HEK293T (cell line): ENCODE measurements at regions not wholly inside any gene's neighbourhood (a gene's known extent, or its start where the extent isn't known, plus 50 kb on each side); places are given as distances from the start of the nearest gene placed in this dataset.

Experiments
- CTCF ChIA-PET: fragments of 350-600 bp; formaldehyde crosslinking; extraction: SDS; loops from one replicate; lab custom pipeline; 2021; ENCODE audit warnings: antibody characterized with exemption, inconsistent platforms; lab: Yijun Ruan, JAX
- POLR2A ChIA-PET: fragments of 350-600 bp; formaldehyde crosslinking; extraction: SDS; loops from one replicate; lab custom pipeline; 2020; ENCODE audit warnings: antibody characterized with exemption, inconsistent platforms; lab: Yijun Ruan, JAX
- DNase-seq: peaks from one replicate; pipeline ENCODE4 v3.0.0; 2012; ENCODE audit warnings: mixed read lengths; ENCODE audit errors: extremely low spot score
- ARNT ChIP-seq: fragments of 450-650 bp; IDR thresholded peaks from 2 replicates; pipeline ENCODE4 v1.6.1; 2017; ENCODE audit warnings: mild to moderate bottlenecking
- BHLHE40 ChIP-seq: fragments of 450-650 bp; IDR thresholded peaks from 2 replicates; pipeline ENCODE4 v1.6.1; 2016; ENCODE audit warnings: mild to moderate bottlenecking, moderate library complexity, borderline replicate concordance
- CTBP1 ChIP-seq: fragments of 450-650 bp; IDR thresholded peaks from 2 replicates; pipeline ENCODE4 v1.6.1; 2016; ENCODE audit warnings: borderline replicate concordance
- ELF4 ChIP-seq: fragments of 450-650 bp; IDR thresholded peaks from 2 replicates; pipeline ENCODE4 v1.6.1; 2017; ENCODE audit warnings: antibody characterized with exemption
- FOXA1 ChIP-seq: fragments of 450-650 bp; IDR thresholded peaks from 2 replicates; pipeline ENCODE4 v1.6.1; 2016; ENCODE audit warnings: mild to moderate bottlenecking
- FOXK2 ChIP-seq: fragments of 450-650 bp; IDR thresholded peaks from 2 replicates; pipeline ENCODE4 v1.6.1; 2016; ENCODE audit warnings: mild to moderate bottlenecking
- FOXM1 ChIP-seq: fragments of 450-650 bp; IDR thresholded peaks from 2 replicates; pipeline ENCODE4 v1.6.1; 2017; ENCODE audit warnings: mild to moderate bottlenecking, borderline replicate concordance
- HDGF ChIP-seq: fragments of 450-650 bp; IDR thresholded peaks from 2 replicates; pipeline ENCODE4 v1.6.1; 2017; ENCODE audit warnings: antibody characterized with exemption, borderline replicate concordance
- L3MBTL2 ChIP-seq: fragments of 450-650 bp; conservative IDR thresholded peaks from 2 replicates; pipeline ENCODE4 v1.6.1; 2016; ENCODE audit warnings: mild to moderate bottlenecking
- LEF1 ChIP-seq: fragments of 450-650 bp; IDR thresholded peaks from 2 replicates; pipeline ENCODE4 v1.6.1; 2017; ENCODE audit warnings: mild to moderate bottlenecking, borderline replicate concordance
- NFRKB ChIP-seq: fragments of 450-650 bp; IDR thresholded peaks from 2 replicates; pipeline ENCODE4 v1.6.1; 2016; ENCODE audit warnings: mild to moderate bottlenecking, moderate library complexity
- SP1 ChIP-seq: fragments of 450-650 bp; IDR thresholded peaks from 2 replicates; pipeline ENCODE4 v1.6.1; 2017
- SUZ12 ChIP-seq: fragments of 450-650 bp; IDR thresholded peaks from 2 replicates; pipeline ENCODE4 v1.6.1; 2016; ENCODE audit warnings: mild to moderate bottlenecking
- TARDBP ChIP-seq: fragments of 450-650 bp; IDR thresholded peaks from 2 replicates; pipeline ENCODE4 v1.6.1; 2016
- ZNF384 ChIP-seq: fragments of 450-650 bp; IDR thresholded peaks from 2 replicates; pipeline ENCODE4 v1.6.1; 2016
- TF ChIP-seq, protein P1 (sequence below): fragments of 450-650 bp; IDR thresholded peaks from 2 replicates; pipeline ENCODE4 v1.6.1; 2016

DNA sequence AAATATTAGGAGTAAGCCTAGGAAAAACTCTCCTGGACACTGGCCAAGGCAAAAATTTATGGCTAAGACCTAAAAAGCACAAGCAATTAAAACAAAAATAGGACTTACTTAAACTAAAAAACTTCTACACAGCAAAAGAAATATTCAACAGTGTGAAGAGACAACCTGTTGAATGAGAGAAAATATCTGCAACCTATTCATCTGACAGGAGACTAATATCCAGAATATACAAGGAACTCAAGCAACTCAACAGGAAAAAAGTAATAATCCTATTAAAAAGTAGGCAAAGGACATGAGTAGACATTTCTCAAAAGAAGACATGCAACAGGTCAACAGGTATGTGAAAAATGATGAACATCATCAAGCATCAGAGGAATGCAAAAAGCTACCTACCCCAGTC, 431.1 kb downstream of the ZEB2 start:
- no peak for DNase-seq
- CTCF ChIA-PET = no interaction called here
- TF ChIP-seq SUZ12 (no peak), FOXM1 (no peak), ZNF384 (no peak), NFRKB (no peak), BHLHE40 (no peak), CTBP1 (no peak), ELF4 (no peak), LEF1 (no peak), FOXK2 (no peak), HDGF (no peak), L3MBTL2 (no peak)
- TF ChIP-seq, protein P1, sequence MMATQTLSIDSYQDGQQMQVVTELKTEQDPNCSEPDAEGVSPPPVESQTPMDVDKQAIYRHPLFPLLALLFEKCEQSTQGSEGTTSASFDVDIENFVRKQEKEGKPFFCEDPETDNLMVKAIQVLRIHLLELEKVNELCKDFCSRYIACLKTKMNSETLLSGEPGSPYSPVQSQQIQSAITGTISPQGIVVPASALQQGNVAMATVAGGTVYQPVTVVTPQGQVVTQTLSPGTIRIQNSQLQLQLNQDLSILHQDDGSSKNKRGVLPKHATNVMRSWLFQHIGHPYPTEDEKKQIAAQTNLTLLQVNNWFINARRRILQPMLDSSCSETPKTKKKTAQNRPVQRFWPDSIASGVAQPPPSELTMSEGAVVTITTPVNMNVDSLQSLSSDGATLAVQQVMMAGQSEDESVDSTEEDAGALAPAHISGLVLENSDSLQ = no peak
- POLR2A ChIA-PET = no interaction called here

- ChIA-PET CTCF (no interaction called here), POLR2A (no interaction called here)
- TF ChIP-seq FOXK2 (no peak), SUZ12 (no peak), ARNT (no peak), CTBP1 (no peak), NFRKB (no peak), FOXA1 (no peak), TARDBP (no peak), L3MBTL2 (no peak), HDGF (no peak)
- DNase-seq = no peak
Observed at GRCh38 chr2:144086965-144087364, 433.0 kb downstream of the ZEB2 start.

DNA sequence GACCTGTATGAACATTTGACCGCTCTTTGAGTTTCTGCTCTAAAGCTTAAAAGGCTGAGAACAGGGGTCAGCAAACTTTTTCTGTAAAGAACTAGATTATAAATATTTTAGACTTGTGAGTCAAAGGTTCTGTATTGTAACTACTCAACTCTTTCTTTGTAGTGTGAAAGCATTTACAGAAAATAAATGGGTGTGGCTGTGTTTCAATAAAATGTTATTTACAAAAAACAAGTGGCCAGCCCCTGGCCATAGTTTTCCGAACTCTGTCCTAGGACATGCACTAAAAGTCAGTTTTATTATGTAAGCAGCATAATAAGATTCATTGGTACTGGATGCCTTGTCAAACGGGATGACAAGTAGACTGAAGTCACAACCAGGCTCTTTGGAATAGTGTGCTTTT, 434.9 kb downstream of the ZEB2 start:
- CTCF ChIA-PET = no interaction called here

DNA sequence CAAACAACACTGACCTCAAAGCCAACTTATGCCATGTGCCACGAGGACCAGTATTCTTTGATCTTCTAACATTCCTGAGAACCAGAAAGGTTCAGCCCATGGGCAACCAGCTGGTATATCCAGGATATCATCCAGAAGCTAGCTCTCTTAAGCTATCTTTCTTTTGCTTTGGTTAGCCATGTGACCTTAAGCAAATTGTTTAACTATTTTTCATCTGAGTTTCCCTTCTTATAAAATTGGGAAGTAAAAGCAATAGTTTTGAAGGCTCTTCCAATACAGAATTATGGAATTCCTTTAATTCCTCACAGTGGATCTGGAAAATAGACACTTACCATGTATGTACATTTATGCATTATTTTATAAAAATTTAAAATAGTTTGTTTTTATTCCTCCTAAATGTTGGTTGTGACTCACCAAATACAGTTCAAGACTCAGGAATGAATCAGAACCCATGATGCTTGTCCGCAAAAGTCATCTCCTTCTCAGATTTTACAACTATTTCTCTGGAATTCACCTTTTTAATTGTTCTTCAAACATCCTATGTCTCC, 435.7 kb downstream of the ZEB2 start:
- DNase-seq = no peak
- CTCF ChIA-PET = interaction anchor here (0.6 kb wide), 1 partner anchor 1319 kb away, joined by 4 read pairs; no protein-coding TSS in a partner anchor

More for the DNA sequence above, 434.9 kb downstream of the ZEB2 start:
- POLR2A ChIA-PET = no interaction called here
- no peak for DNase-seq
- no peak for TF ChIP-seq SP1
- TF ChIP-seq HDGF = no peak
- TF ChIP-seq, protein P1 = no peak
- TF ChIP-seq TARDBP = no peak
- no peak for TF ChIP-seq BHLHE40
- TF ChIP-seq ARNT = no peak
- TF ChIP-seq FOXM1 = no peak
- TF ChIP-seq FOXK2 = no peak
- no peak for TF ChIP-seq LEF1

DNA sequence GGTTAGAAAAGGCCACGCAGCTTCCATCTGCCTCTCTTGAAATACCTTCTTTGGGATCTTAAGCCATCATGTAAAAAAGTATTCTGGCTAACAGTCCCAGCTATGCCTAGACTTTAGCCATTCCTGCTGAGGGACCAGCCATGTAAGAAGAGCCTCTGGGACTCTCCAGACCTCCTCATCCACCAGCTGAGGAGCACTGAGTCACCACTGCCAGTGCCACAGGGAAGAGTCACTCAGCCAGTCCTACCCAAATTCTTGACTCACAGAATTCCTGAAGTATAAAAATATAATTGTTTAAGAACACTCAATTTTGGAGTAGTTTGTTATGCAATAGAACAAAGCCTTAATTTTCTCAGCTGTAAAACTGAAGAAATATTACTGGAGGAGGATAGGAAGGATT, 436.7 kb downstream of the ZEB2 start:
- POLR2A ChIA-PET = no interaction called here
- TF ChIP-seq SUZ12 (no peak), ARNT (no peak), ELF4 (no peak), HDGF (no peak), FOXA1 (no peak), TARDBP (no peak), ZNF384 (no peak), LEF1 (no peak), SP1 (no peak), FOXK2 (no peak), L3MBTL2 (no peak), NFRKB (no peak), FOXM1 (no peak), CTBP1 (no peak), BHLHE40 (no peak)
- TF ChIP-seq, protein P1 = no peak
- CTCF ChIA-PET = no interaction called here
- no peak for DNase-seq

More for the DNA sequence above, 435.7 kb downstream of the ZEB2 start:
- no peak for TF ChIP-seq FOXK2
- no peak for TF ChIP-seq HDGF
- no peak for TF ChIP-seq FOXM1
- TF ChIP-seq FOXA1 = no peak
- no peak for TF ChIP-seq BHLHE40
- TF ChIP-seq SP1 = no peak
- no peak for TF ChIP-seq NFRKB
- TF ChIP-seq LEF1 = no peak
- TF ChIP-seq CTBP1 = no peak
- TF ChIP-seq, protein P1 = no peak
- TF ChIP-seq ZNF384 = no peak
- POLR2A ChIA-PET = no interaction called here

DNA sequence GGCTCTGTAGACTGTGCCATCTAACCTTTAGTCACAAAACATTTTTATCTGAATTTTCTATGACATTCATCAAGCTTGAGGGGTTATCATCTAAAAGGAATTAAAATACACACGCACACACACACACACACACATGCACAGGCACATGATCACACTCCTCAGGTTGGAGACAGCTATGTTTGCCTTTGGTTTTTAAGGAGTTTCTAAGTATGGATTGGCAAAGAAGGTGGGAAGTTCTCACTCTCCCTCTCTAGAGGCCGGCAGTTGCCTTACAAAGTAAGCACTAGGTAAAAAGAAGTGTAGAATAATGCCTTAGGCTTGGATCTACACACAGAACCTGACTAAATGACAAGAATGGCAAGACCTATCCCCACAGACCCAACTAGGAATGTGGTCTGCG, 437.1 kb downstream of the ZEB2 start:
- ChIA-PET CTCF (no interaction called here), POLR2A (no interaction called here)
- TF ChIP-seq FOXK2 = no peak
- TF ChIP-seq SUZ12 = no peak
- TF ChIP-seq L3MBTL2 = no peak
- no peak for TF ChIP-seq HDGF
- TF ChIP-seq FOXM1 = no peak
- no peak for TF ChIP-seq LEF1
- TF ChIP-seq ELF4 = no peak
- TF ChIP-seq, protein P1 = no peak
- TF ChIP-seq FOXA1 = no peak
- no peak for TF ChIP-seq ARNT
- TF ChIP-seq SP1 = no peak
- no peak for TF ChIP-seq ZNF384
- no peak for TF ChIP-seq NFRKB
- no peak for TF ChIP-seq TARDBP
- no peak for TF ChIP-seq BHLHE40
- no peak for TF ChIP-seq CTBP1
- no peak for DNase-seq
